CD4-positive, alpha-beta T cell treated with Interleukin-1 beta for 1 hour (primary cell): ENCODE measurements at regions not wholly inside any gene's neighbourhood (a gene's known extent, or its start where the extent isn't known, plus 50 kb on each side); places are given as distances from the start of the nearest gene placed in this dataset.
A peak's percentile ranks its signal among the peaks of the same experiment; 100 is the strongest.

Experiments
- DNase-seq, 2 donors: peaks; one replicate each; pipeline ENCODE4 v3.0.0-alpha.2; 2020 to 2022

- DNase-seq: no peak
Measured at GRCh38 chr7:142320883-142321282, 63.0 kb upstream of the PRSS58 start.

DNA sequence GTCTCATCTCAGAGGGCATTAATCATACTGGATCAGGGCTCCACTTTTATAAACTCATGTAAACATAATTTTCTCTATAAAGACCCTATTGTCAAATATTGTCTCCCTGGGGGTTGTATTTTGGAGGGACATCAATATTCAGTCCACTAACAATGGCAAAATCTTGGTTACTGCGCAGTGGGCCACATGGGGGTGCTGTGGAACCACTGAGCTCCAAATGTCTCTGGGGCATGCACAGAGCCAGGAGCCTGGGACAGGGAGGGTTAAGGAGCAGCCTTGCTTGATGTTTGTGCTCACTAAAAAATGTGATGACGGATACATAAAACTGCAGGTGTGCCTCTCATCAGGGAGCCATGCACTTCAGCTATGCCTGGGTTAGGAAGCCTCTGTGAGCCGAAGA lies 62.1 kb upstream of the PRSS58 start:
- DNase-seq: peak; percentile 26 to 36

- DNase-seq: no peak
Measured at GRCh38 chr7:142314281-142314680, 56.4 kb upstream of the PRSS58 start.

DNA sequence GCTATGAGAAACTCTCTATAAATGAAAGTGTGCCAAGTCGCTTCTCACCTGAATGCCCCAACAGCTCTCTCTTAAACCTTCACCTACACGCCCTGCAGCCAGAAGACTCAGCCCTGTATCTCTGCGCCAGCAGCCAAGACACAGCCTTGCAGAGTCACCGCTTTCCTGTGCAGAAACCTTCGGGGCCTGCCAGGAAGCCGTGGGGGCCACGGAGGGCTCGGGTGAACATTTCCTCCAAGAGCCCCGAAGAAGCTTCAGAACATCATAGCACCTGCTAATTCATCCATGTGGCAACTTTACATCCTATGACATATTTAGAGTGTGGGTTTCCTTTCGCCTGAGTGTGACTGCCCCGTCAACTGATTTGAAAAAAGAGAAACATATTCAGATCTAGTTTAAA lies 55.7 kb upstream of the PRSS58 start:
- no peak for DNase-seq

- DNase-seq: no peak
Measured at GRCh38 chr7:142311876-142312275, 54.0 kb upstream of the PRSS58 start.

- no peak for DNase-seq
Measured at GRCh38 chr7:142308918-142309317, 51.1 kb upstream of the PRSS58 start.

DNA sequence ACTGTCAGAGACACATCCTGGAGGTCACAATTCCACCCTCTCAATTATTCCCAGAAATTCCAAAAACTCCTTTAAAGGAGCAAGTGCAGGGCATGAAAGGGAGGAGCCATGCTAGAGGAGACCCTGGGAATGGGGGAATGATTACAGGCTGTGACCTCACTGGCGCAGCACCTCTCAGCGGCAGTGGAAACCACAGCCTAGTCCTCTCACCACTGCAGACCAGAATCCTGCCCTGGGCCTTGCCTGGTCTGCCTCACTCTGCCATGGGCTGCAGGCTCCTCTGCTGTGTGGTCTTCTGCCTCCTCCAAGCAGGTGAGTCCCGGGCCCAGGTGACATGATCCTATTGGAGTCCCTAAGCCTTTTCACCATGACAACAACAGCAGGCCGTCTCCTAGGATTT lies 50.5 kb upstream of the PRSS58 start:
- DNase-seq: no peak
